A204.1 (cell line): ENCODE measurements at regions not wholly inside any gene's neighbourhood (a gene's known extent, or its start where the extent isn't known, plus 50 kb on each side); places are given as distances from the start of the nearest gene placed in this dataset.
"Not testable (repeated sequence)": the region's sequence is repeated elsewhere in the genome, so short reads cannot be mapped to it uniquely, and the experiment has no call there.

Experiments
- FAIRE-seq: peaks from 2 replicates; lab custom pipeline; 2012; peaks lifted over from hg19 to GRCh38; lab: Jason Lieb, UNC

DNA sequence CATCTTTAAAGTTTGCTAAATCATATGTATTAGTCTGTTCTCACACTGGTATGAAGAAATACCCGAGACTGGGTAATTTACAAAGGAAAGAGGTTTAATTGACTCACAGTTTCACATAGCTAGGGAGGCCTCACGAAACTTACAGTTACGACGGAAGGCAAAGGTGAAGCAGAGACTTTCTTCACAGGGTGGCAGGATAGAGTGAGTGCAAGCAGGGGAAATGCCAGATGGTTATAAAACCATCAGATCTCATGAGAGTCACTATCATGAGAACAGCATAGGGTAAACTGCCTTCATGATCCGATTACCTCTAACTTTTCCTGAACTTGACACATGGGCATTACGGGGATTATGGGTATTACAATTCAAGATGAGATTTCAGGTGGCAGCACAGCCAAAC is 1075.2 kb upstream of the NRXN1 start:
- no peak for FAIRE-seq

- FAIRE-seq, result no peak
Measured at GRCh38 chr2:52097071-52097470, 1065.1 kb upstream of the NRXN1 start.

DNA sequence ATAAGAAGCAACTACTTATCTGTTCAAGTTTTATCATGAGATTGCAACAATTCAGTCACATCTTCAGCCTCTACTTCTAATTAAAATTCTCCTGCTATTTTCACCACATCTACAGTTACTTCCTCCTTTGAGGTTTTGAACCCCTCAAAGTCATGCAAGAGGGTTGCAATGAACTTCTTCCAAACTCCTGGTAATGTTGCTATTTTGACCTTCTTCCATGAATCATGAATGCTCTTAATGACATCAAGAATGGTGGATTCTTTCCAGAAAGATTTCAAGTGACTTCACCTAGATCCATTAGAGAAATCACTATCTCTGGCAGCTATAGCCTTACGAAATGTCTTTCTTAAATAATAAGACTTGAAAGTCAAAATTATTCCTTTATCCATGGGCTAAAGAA is 1052.8 kb upstream of the NRXN1 start:
- FAIRE-seq, result no peak

- no peak for FAIRE-seq
Measured at GRCh38 chr2:52083214-52083613, 1051.3 kb upstream of the NRXN1 start.

DNA sequence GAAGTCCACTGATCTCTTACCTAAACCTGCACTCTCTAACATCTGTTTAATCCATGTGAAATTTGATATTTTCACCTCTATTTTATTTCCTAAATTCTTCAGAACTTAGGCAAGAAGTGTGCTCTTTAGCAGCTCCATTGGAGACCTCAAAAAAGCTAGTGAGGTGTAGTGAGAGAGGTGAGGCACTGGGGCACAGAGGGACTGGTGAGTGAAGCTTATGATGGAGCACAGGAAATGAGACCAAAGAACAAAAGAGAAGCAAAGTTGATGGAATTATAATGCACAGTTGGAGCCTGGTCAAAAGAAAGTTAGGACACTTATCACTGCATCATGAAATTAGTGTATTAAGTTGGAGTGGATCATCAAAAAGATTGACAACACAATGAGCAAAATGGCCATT is 1050.7 kb upstream of the NRXN1 start:
- FAIRE-seq, result no peak

DNA sequence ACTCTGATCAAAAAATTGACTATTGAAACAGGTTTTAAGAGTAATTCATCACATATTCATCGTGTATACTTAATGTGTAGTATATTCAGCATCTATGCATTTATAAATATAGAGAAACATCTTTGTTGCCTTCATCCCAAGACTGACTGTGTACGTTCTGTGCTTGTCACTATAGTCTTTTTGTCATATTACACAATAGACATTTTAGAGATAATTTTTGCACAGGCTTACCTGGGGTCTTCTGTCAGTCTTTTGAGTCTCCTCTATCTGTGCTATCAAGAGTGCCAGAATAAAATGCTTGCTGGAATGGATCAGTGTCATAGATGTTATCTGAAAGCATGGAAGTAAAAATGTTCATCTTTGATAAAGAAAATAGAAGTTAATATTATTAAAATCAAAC is 1047.7 kb upstream of the NRXN1 start:
- FAIRE-seq, result no peak

DNA sequence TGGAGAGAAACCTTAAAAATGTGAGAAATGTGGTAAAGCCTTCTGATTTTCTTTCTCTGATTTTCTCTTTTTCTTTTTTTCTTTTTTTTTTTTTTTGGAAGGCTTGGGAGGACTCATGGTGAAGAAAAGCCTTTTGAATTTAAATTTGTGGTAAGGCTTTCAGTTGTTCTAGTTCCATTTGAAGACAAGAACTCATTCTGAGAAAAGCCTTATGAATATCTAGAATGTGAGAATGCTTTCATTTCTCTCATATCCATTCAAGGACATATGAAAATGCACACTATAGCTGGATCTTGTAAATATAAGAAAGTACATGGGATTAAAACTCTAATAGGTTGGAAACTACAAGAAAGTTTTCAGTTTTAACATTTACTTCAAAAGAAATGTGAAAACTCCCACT is 1045.2 kb upstream of the NRXN1 start:
- no peak for FAIRE-seq

- no peak for FAIRE-seq
Measured at GRCh38 chr2:52074130-52074719, 1042.3 kb upstream of the NRXN1 start.

- FAIRE-seq, result no peak
Measured at GRCh38 chr2:52072949-52073348, 1041.0 kb upstream of the NRXN1 start.

- FAIRE-seq, result no peak
Measured at GRCh38 chr2:52070665-52071064, 1038.7 kb upstream of the NRXN1 start.

GRCh38 chr2:52064234-52064633 is 1032.3 kb upstream of the NRXN1 start:
- no peak for FAIRE-seq

- FAIRE-seq, result no peak
Measured at GRCh38 chr2:52054824-52055223, 1022.9 kb upstream of the NRXN1 start.

GRCh38 chr2:52036853-52037252 is 1004.9 kb upstream of the NRXN1 start:
- no peak for FAIRE-seq

DNA sequence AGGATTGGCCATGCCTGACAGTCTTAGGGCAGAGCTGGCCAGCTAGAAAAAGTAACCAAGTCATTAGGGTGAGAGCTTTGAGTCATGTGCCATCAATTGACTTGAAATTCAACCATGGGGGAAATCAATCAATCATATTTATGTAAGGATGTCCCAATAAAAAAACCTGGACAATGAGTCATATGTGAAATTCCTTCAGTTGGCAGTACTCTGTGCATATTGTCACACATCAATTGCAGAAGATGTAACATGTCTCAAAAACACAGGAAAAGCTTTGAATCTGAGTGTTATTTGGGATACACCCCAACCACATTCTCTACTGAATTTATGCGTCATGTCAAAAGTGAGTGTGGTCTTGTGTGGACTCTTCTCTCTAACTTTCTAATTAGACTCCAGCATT is 1004.1 kb upstream of the NRXN1 start:
- no peak for FAIRE-seq

GRCh38 chr2:52035391-52035790 is 1003.5 kb upstream of the NRXN1 start:
- FAIRE-seq, result no peak

DNA sequence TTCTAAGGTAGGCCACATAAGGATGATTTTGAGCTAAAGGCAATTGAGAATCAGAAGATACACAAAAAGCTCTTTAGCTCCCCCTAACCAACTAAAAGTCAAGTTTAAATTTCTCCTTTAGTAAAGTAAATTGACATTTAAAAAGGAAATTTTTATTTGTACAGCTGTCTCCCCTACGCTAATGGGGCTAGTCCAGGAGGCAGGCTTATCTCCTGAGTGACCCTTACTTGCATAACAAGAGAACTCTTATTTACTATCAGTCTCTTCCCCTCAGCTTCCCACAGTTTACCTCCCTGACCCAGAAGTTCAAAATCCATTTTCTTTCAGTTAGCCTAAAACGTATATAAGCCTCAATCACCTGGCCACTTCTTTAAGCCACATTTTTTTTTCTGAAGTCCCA is 1002.8 kb upstream of the NRXN1 start:
- FAIRE-seq, result no peak

DNA sequence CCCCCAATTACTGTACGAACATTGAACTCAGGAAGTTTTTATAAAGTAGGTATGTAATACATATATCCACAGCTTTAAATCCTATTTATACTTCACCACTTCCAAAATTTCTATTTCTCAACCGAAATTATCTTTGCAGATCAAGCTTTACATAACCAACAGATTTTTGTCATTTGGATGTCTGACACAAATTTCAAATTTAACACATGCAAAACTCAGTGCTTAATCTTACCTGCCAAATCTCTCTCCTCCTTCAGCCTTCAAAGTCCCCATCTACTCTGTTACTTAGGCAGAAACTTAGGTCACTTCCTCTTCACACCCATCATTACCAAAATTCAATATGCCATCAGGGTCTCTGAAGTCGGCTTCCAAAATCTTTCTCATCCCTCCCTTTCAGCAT is 990.1 kb upstream of the NRXN1 start:
- no peak for FAIRE-seq

DNA sequence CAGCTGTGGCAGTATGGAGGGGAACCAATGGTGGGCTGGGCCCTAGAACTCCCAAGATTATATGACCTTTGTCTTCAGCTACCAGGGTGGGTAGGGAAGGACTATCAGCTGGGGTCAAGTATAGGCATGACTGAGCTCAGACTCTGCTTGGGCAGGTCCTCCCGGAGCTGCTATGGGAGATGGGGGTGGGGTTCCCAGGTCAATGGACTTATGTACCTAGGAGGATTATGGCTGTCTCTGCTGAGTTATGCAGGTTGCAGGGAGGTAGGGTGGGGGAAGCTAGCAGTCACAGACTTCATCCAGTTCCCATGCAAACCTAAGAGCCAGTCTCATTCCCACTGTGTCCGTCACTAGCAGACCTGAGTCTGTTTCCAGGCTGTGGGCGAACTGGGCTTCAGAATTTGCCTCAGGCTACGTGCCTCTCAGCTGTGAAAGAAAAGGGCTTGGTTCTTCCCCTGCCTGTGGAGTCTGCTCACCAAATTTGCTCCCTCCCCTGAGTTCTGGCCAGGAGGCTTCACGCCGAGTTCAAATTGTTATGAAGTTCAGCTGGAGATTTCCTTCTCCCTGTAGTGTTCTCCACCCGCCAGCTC is 985.8 kb upstream of the NRXN1 start:
- no peak for FAIRE-seq

GRCh38 chr2:52006821-52007366 is 975.0 kb upstream of the NRXN1 start:
- not testable (repeated sequence) for FAIRE-seq

GRCh38 chr2:52000151-52000855 is 968.4 kb upstream of the NRXN1 start:
- FAIRE-seq, result no peak

DNA sequence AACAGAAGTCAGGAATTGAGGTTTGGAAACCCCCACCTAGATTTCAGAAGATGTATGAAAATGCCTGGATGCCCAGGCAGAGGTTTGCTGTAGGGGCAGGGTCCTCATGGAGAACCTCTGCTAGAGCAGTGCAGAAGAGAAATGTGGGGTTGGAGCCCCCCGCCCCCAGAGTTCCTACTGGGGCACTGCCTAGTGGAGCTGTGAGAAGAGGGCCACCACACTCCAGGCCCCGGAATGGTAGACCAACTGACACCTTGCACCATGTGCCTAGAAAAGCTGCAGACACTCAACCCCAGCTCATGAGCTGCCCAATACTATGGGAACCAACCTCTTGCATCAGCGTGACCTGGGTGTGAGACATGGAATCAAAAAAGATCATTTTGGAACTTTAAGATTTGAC is 967.0 kb upstream of the NRXN1 start:
- FAIRE-seq, result no peak

DNA sequence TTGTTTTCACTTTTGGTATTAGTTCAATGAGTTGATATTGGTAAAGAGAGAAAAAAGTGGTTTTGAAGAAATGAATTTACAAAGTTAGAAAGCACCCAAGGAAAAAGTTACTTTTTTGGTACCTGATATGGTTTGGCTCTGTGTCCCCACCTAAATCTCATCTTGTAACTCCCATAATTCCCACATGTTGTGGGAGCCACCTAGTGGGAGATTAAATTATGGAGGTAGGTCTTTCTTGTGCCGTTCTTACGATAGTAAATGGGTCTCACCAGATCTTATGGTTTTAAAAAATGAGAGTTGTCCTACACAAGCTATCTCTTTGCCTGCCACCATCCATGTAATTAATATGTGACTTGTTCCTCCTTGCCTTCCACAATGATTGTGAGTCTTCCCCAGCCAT is 965.6 kb upstream of the NRXN1 start:
- FAIRE-seq, result no peak

DNA sequence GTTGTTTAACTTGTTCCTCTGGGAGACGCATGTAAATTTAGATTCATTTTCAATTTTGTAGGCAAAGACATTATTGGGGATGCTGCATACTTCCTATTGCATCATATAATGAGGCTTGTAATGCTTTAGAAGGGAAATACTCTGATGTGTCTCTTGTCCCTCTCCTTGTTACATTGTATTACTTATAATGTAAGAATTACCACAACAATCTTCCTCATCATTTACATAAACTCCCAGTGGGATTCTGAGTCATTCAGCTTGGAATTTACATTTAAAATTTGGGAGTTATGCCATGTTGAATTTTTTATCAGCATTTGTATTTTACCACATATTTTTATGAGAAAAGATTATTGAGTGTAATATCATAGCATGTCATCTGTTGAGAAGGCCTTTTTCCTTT is 963.4 kb upstream of the NRXN1 start:
- no peak for FAIRE-seq
